CD8-positive, alpha-beta memory T cell (primary cell): ENCODE measurements at regions not wholly inside any gene's neighbourhood (a gene's known extent, or its start where the extent isn't known, plus 50 kb on each side); places are given as distances from the start of the nearest gene placed in this dataset.

Experiments
- CTCF ChIA-PET: fragments of 350-600 bp; sonication (Branson Sonifier 250); formaldehyde crosslinking; loops from one replicate; lab custom pipeline; 2021; ENCODE audit warnings: antibody characterized with exemption; lab: Charles Lee
- POLR2A ChIA-PET: fragments of 350-600 bp; sonication (Branson Sonifier 250); formaldehyde crosslinking; loops from one replicate; lab custom pipeline; 2021; ENCODE audit warnings: antibody characterized with exemption; lab: Charles Lee
- DNase-seq, 5 donors: peaks; one replicate each; pipeline versions ENCODE4 v3.0.0 to v3.0.0-alpha.2; 2020 to 2022; ENCODE audit warnings: mixed read lengths in 1 of 5
- H3K27ac ChIP-seq: one replicate; pipeline ENCODE4 v1.7.0; 2013; ENCODE audit warnings: low read depth, mild to moderate bottlenecking, low read length, moderate library complexity
- H3K27me3 ChIP-seq: 2 replicates; pipeline ENCODE4 v1.7.0; 2013; ENCODE audit warnings: low read length, mild to moderate bottlenecking; ENCODE audit not compliant: insufficient read depth, poor library complexity, severe bottlenecking
- H3K36me3 ChIP-seq: 2 replicates; pipeline ENCODE4 v1.7.0; 2013; ENCODE audit warnings: mild to moderate bottlenecking, low read length, moderate library complexity; ENCODE audit not compliant: insufficient read depth
- H3K4me1 ChIP-seq: 2 replicates; pipeline ENCODE4 v1.7.0; 2013; ENCODE audit warnings: mild to moderate bottlenecking, low read length, moderate library complexity; ENCODE audit not compliant: insufficient read depth
- H3K4me3 ChIP-seq: 2 replicates; pipeline ENCODE4 v1.7.0; 2013; ENCODE audit warnings: mild to moderate bottlenecking, low read length
- H3K9me3 ChIP-seq: 2 replicates; pipeline ENCODE4 v1.7.0; 2013; ENCODE audit warnings: mild to moderate bottlenecking, low read length
- H3K27ac Mint-ChIP-seq, 8 donors: one replicate each; pipeline ENCODE4 v1.8.0; 2020 to 2021; ENCODE audit warnings: mixed read lengths in 8 of 8, mild to moderate bottlenecking in 6 of 8, inconsistent platforms in 3 of 8, moderate library complexity in 3 of 8
- H3K27me3 Mint-ChIP-seq, 2 donors: one replicate each; pipeline ENCODE4 v1.8.0; 2020 to 2021; ENCODE audit warnings: mixed read lengths in 2 of 2, mild to moderate bottlenecking in 1 of 2, moderate library complexity in 1 of 2
- H3K36me3 Mint-ChIP-seq, 3 donors: one replicate each; pipeline ENCODE4 v1.8.0; 2020 to 2021; ENCODE audit warnings: mixed read lengths in 3 of 3, inconsistent platforms in 1 of 3, mild to moderate bottlenecking in 1 of 3
- H3K4me1 Mint-ChIP-seq, 3 donors: one replicate each; pipeline ENCODE4 v1.8.0; 2020 to 2021; ENCODE audit warnings: mixed read lengths in 3 of 3, inconsistent platforms in 1 of 3, mild to moderate bottlenecking in 1 of 3
- H3K4me3 Mint-ChIP-seq, 7 donors: one replicate each; pipeline ENCODE4 v1.8.0; 2020 to 2021; ENCODE audit warnings: mixed read lengths in 7 of 7, mild to moderate bottlenecking in 6 of 7, moderate library complexity in 4 of 7, inconsistent platforms in 2 of 7
- H3K9me3 Mint-ChIP-seq, 5 donors: one replicate each; pipeline ENCODE4 v1.8.0; 2020 to 2022; ENCODE audit warnings: mixed read lengths in 5 of 5, mild to moderate bottlenecking in 3 of 5, moderate library complexity in 2 of 5, inconsistent platforms in 1 of 5

DNA sequence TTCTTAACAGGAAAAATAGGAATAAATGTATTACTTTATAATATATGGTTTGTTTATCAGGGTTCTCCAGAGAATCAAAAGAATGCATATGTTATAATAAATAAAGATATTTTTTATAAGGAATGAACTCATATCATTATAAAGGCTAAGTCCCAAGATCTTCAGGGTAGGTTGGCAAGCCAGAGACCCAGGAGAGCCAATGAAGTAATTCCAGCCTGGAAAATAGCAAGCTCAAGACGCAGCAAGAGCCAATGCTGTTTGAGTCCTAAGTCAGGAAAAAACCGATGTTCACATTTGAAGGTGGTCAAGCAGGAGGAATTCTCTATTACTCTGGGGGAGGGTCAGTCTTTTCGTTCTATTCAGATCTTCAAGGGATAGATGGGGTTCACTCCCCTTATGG lies 490.0 kb downstream of the PCDH20 start:
- no peak for DNase-seq
- ChIA-PET POLR2A (no interaction called here), CTCF (no interaction called here)
- Mint-ChIP-seq H3K27me3 (no peaks in the 10 kb centered on the region), H3K9me3 (peaks cover 0 to 2% (median 0%) of the 10 kb centered on the region in 5 donors), H3K27ac (no peak overlapping the region), H3K36me3 (no peaks in the 10 kb centered on the region), H3K4me3 (no peak overlapping the region), H3K4me1 (no peaks in the 10 kb centered on the region)
- H3K27ac ChIP-seq, result no peak overlapping the region
- no peaks in the 10 kb centered on the region for H3K4me1 ChIP-seq
- no peaks in the 10 kb centered on the region for H3K36me3 ChIP-seq
- H3K27me3 ChIP-seq, result no peaks in the 10 kb centered on the region
- H3K4me3 ChIP-seq, result no peak overlapping the region
- no peaks in the 10 kb centered on the region for H3K9me3 ChIP-seq

DNA sequence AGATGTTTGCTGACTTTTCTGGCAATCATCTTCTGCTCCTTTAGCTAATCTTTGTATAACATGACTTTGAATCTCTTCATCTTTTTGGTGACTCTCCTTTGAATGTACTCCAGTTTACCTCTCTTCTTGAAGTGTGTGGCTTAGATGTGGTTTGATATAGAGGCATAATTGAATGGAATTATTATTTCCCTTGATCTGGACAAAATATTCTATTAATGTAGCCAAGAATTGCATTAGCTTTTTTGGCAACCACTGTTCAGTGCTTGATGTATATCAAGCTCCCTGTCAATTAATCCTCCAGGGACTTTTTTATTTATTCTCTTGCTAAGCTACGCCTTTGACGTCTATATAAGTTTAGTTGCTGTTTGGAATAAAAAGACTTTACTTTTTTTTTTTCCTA lies 490.8 kb downstream of the PCDH20 start:
- H3K27me3 Mint-ChIP-seq, result no peaks in the 10 kb centered on the region
- CTCF ChIA-PET, result no interaction called here
- no peaks in the 10 kb centered on the region for H3K36me3 ChIP-seq

GRCh38 chr13:60922576-60923231 lies 492.9 kb downstream of the PCDH20 start:
- no peak overlapping the region for H3K4me3 Mint-ChIP-seq
- Histone ChIP-seq H3K4me3 (no peak overlapping the region), H3K27me3 (no peaks in the 10 kb centered on the region), H3K4me1 (no peaks in the 10 kb centered on the region), H3K27ac (no peak overlapping the region), H3K36me3 (no peaks in the 10 kb centered on the region), H3K9me3 (no peaks in the 10 kb centered on the region)
- POLR2A ChIA-PET, result no interaction called here
- CTCF ChIA-PET, result no interaction called here
- no peak for DNase-seq
- H3K27me3 Mint-ChIP-seq, result no peaks in the 10 kb centered on the region
- peaks cover 0 to 4% (median 2%) of the 10 kb centered on the region in 5 donors for H3K9me3 Mint-ChIP-seq
- H3K4me1 Mint-ChIP-seq, result no peaks in the 10 kb centered on the region
- H3K36me3 Mint-ChIP-seq, result no peaks in the 10 kb centered on the region
- H3K27ac Mint-ChIP-seq, result no peak overlapping the region

More for the DNA sequence above, 490.8 kb downstream of the PCDH20 start:
- no peaks in the 10 kb centered on the region for H3K36me3 Mint-ChIP-seq
- H3K27ac Mint-ChIP-seq, result no peak overlapping the region
- H3K27ac ChIP-seq, result no peak overlapping the region
- no peaks in the 10 kb centered on the region for H3K27me3 ChIP-seq
- H3K4me1 ChIP-seq, result no peaks in the 10 kb centered on the region
- H3K4me3 Mint-ChIP-seq, result no peak overlapping the region
- H3K4me3 ChIP-seq, result no peak overlapping the region
- peaks cover 0 to 4% (median 2%) of the 10 kb centered on the region in 5 donors for H3K9me3 Mint-ChIP-seq
- POLR2A ChIA-PET, result no interaction called here
- no peaks in the 10 kb centered on the region for H3K9me3 ChIP-seq
- H3K4me1 Mint-ChIP-seq, result no peaks in the 10 kb centered on the region
- DNase-seq, result no peak

DNA sequence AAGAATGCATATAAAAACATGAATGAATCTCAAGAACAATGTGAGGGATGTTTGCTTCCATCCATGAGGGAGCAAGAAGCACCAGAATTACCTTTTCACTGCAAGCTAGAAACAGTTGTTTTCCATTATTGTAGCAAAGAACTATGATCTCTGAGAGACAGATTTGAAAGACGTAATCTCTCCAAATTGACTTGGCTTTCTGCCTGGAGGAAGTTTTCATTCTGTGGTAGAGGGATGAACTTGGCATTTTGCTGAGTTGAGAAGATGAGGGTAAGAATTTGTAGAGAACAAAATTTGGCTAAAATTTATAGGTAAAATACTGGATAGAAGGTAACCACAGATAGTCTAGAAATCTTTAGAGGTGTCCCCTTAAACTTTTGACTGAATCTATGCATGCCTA lies 496.8 kb downstream of the TDRD3 start:
- H3K27ac Mint-ChIP-seq, result no peak overlapping the region
- POLR2A ChIA-PET, result no interaction called here
- no peak for DNase-seq
- Histone ChIP-seq H3K9me3 (no peaks in the 10 kb centered on the region), H3K36me3 (no peaks in the 10 kb centered on the region), H3K27me3 (no peaks in the 10 kb centered on the region), H3K27ac (no peak overlapping the region), H3K4me3 (no peak overlapping the region), H3K4me1 (no peaks in the 10 kb centered on the region)
- H3K9me3 Mint-ChIP-seq, result peaks cover 3 to 14% (median 8%) of the 10 kb centered on the region in 5 donors
- CTCF ChIA-PET, result no interaction called here
- H3K4me3 Mint-ChIP-seq, result no peak overlapping the region
- H3K27me3 Mint-ChIP-seq, result peaks cover 0 to 1% of the 10 kb centered on the region in 2 donors
- no peaks in the 10 kb centered on the region for H3K36me3 Mint-ChIP-seq
- H3K4me1 Mint-ChIP-seq, result no peaks in the 10 kb centered on the region

GRCh38 chr13:60887711-60888110 lies 490.7 kb downstream of the TDRD3 start:
- no peak for DNase-seq
- no peaks in the 10 kb centered on the region for H3K36me3 ChIP-seq
- H3K27ac Mint-ChIP-seq, result no peak overlapping the region
- ChIA-PET CTCF (no interaction called here), POLR2A (no interaction called here)
- H3K27ac ChIP-seq, result no peak overlapping the region
- no peaks in the 10 kb centered on the region for H3K27me3 ChIP-seq
- H3K4me1 ChIP-seq, result no peaks in the 10 kb centered on the region
- peaks cover 2 to 13% (median 3%) of the 10 kb centered on the region in 5 donors for H3K9me3 Mint-ChIP-seq
- H3K9me3 ChIP-seq, result no peaks in the 10 kb centered on the region
- H3K27me3 Mint-ChIP-seq, result peaks cover 0 to 1% of the 10 kb centered on the region in 2 donors
- H3K36me3 Mint-ChIP-seq, result no peaks in the 10 kb centered on the region
- H3K4me1 Mint-ChIP-seq, result no peaks in the 10 kb centered on the region
- no peak overlapping the region for H3K4me3 Mint-ChIP-seq
- H3K4me3 ChIP-seq, result no peak overlapping the region

GRCh38 chr13:60881507-60881906 lies 484.5 kb downstream of the TDRD3 start:
- Histone ChIP-seq H3K36me3 (no peaks in the 10 kb centered on the region), H3K4me3 (no peak overlapping the region), H3K27ac (no peak overlapping the region), H3K27me3 (no peaks in the 10 kb centered on the region), H3K4me1 (no peaks in the 10 kb centered on the region), H3K9me3 (no peaks in the 10 kb centered on the region)
- ChIA-PET CTCF (no interaction called here), POLR2A (no interaction called here)
- H3K36me3 Mint-ChIP-seq, result no peaks in the 10 kb centered on the region
- H3K27me3 Mint-ChIP-seq, result no peaks in the 10 kb centered on the region
- no peak overlapping the region for H3K27ac Mint-ChIP-seq
- no peak for DNase-seq
- H3K9me3 Mint-ChIP-seq, result peaks cover 2 to 11% (median 3%) of the 10 kb centered on the region in 5 donors
- no peak overlapping the region for H3K4me3 Mint-ChIP-seq
- no peaks in the 10 kb centered on the region for H3K4me1 Mint-ChIP-seq

DNA sequence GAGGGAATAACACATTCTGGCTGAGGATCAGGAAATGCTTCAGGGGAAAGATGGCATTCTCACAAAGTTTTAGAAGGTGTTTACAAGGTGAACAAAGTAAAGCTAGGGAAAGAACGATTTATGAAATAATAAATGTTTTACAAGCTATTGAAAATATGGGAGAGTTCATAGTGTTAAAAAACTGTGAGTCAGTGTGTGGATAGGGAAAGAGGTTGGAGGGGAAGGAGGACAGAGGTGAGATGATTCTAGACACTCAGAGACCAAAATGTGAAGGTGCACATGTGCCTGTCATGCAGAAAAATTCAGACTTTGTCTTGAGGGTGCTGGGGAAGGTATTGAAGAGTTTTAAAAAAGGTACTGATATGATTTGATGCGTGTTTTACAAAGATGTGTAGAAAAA lies 476.1 kb downstream of the TDRD3 start:
- Histone ChIP-seq H3K4me3 (no peak overlapping the region), H3K27me3 (no peaks in the 10 kb centered on the region), H3K27ac (no peak overlapping the region), H3K9me3 (no peaks in the 10 kb centered on the region), H3K36me3 (no peaks in the 10 kb centered on the region), H3K4me1 (no peaks in the 10 kb centered on the region)
- H3K36me3 Mint-ChIP-seq, result no peaks in the 10 kb centered on the region
- ChIA-PET POLR2A (no interaction called here), CTCF (no interaction called here)
- no peaks in the 10 kb centered on the region for H3K27me3 Mint-ChIP-seq
- no peak overlapping the region for H3K4me3 Mint-ChIP-seq
- H3K27ac Mint-ChIP-seq, result no peak overlapping the region
- DNase-seq, result no peak
- H3K4me1 Mint-ChIP-seq, result no peaks in the 10 kb centered on the region
- H3K9me3 Mint-ChIP-seq, result peaks cover 3 to 10% (median 7%) of the 10 kb centered on the region in 5 donors

DNA sequence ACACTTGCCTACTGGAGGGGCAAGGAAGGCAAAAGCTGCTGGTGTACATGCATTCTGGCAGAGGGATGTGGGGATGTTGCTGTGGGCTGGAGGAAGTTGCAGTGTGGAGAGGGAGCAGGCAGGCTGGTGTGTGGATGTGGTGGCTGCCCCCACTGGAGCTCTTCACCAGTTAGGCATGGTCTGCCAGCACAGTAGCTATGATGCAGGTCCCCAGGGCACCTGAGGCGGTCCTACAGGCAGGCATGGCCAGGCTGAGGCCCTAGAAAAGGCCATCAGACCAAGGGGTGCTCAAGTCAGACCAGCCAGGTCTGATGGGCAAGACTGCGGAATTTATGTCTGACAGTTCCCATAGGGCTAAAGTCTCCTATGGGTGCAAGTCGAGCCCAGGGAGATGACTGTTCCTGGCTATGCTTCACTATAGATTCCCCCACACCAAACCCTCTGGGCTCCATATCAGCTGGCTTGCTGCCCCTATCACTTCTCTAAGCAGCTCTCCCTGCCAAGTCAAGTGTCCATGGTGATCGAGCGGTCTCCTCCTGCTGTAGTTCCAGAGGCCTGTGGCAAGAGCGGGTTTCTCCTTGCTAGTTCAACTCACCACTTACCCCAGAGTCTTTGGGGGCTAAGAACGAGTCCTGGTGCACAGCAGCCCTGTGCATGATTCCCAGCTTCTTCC lies 473.1 kb downstream of the TDRD3 start:
- H3K4me3 Mint-ChIP-seq, result no peak overlapping the region
- Histone ChIP-seq H3K27ac (no peak overlapping the region), H3K4me3 (no peak overlapping the region), H3K9me3 (no peaks in the 10 kb centered on the region), H3K4me1 (no peaks in the 10 kb centered on the region), H3K36me3 (no peaks in the 10 kb centered on the region), H3K27me3 (no peaks in the 10 kb centered on the region)
- H3K9me3 Mint-ChIP-seq, result peaks cover 16 to 29% (median 25%) of the 10 kb centered on the region in 5 donors
- ChIA-PET POLR2A (no interaction called here), CTCF (no interaction called here)
- no peak for DNase-seq
- no peaks in the 10 kb centered on the region for H3K4me1 Mint-ChIP-seq
- H3K36me3 Mint-ChIP-seq, result no peaks in the 10 kb centered on the region
- H3K27ac Mint-ChIP-seq, result no peak overlapping the region
- H3K27me3 Mint-ChIP-seq, result no peaks in the 10 kb centered on the region
